HG03066 (cell line): ENCODE measurements at regions not wholly inside any gene's neighbourhood (a gene's known extent, or its start where the extent isn't known, plus 50 kb on each side); places are given as distances from the start of the nearest gene placed in this dataset.
"Not testable (repeated sequence)": the region's sequence is repeated elsewhere in the genome, so short reads cannot be mapped to it uniquely, and the experiment has no call there.

Experiments used
- ATAC-seq: cut with Tn5 transposase; IDR thresholded peaks from one replicate; pipeline ENCODE4 v1.9.1; 2021; ENCODE audit warnings: low read depth; ENCODE audit not compliant: unreplicated experiment

DNA sequence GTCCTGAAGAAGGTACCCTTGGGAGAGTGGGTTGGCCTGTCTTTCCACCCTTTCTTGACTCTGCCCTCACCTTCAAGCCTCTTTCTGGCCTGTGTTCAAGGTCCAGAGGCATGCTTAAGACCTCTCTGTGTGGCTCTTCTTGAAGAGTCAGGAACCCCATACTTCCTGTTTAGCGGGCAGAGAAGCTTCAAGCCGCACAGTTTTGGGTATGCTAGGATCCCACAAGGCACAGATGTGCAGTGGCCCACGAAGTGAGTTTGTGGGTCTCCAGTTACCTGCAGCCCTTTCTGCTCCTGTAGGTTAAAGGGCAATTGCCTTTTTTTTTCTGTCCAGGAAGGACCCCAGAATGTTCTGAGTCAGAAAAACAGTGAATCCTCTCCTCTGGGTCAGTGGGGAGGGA is 87.4 kb upstream of the FCGR1A start:
- not testable (repeated sequence) for ATAC-seq

DNA sequence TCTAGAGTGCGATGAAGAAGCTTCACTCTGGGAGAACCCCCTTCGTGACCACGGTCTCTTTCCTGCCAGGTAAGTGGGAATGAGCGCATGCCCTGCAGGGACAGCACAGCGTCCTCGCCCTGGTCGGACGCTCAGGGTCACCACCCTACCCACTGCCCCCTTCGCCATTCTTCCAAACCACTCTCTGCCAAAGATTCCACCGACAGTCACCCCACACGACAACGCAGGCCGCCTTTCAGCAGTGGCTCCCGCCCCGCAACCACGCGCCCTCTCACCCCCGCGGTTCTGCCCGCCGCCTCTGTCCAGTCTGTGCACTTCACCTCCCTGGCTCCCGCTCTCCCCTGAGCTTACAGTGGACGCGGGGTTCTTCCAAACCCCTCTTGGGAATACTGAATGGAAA is 82.3 kb upstream of the FCGR1A start:
- ATAC-seq, result not testable (repeated sequence)

- ATAC-seq, result not testable (repeated sequence)
These were observed 81.6 kb upstream of the FCGR1A start for GRCh38 chr1:149700677-149701567.

GRCh38 chr1:149708192-149708853 is 74.2 kb upstream of the FCGR1A start:
- ATAC-seq, result not testable (repeated sequence)

DNA sequence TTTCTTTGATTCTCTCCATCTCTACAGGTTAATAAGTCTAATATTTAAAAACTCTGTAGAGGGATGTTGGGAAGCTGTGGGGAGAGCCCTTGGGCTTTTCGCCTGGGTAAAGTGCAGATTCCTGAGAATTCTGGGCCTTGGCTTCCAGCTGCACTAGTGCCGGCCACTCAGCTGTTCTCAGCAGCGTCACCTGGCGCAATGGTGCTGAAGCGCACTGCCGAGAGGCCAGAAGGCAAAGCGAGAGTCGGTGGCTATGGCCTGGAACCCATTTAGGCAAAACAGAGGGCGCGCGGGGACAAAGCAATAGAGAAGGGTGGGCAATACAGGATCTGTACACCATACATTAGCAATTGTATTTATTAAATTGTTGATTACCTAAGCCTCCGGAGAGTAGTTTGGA is 70.8 kb upstream of the FCGR1A start:
- not testable (repeated sequence) for ATAC-seq

DNA sequence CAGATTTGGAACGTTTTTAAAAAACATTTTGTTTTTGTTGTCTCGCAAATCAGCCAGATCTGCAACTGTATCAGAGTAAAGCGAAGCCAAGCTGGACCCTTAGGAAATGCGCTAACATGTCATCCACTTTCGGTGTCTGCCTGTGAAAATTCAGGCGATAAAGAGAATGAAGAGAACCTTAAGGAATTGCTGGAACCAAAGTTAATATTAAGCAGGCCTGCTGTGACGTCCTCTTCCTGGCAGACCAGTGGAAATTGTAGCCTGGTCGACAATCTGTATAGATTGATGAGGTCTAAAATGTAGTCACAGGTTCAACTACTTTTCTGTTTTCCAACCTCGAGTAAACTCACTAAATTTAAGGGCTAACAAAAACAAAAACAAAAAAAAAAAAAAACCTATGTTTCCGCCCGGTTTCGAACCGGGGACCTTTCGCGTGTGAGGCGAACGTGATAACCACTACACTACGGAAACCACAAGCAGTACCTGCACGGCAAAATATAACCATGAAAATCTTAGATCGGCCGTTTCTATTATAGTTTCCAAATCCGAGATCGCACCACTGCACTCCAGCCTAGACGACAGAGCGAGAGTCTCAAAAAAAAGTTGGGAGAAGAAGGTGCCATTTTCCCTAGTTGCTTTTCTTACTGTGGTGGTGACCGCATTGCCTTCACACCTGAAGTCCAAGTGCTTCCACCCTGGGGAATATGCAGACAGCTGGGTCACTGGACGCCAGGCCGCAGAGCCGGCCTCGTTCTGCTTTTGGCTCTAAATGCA is 70.2 kb upstream of the FCGR1A start:
- not testable (repeated sequence) for ATAC-seq

DNA sequence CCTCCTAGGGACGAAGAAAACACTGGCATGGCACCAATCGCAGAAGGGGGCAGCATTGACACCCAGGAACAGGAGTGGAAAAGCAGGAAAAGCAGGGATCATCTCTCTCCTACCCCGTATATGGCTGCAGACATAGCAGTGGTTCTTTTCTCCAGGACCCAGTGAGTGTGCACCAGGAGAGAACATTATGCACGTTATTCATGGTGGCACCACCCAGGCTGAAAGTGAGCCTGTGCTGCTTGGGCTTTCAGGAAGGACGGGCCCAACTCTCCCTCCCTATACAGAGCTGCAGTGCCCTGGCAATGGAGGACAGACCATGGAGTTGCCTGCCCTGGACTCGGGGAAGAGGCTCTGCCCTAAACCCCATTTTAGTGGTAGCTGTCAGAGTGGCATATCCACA is 69.0 kb upstream of the FCGR1A start:
- ATAC-seq, result not testable (repeated sequence)

DNA sequence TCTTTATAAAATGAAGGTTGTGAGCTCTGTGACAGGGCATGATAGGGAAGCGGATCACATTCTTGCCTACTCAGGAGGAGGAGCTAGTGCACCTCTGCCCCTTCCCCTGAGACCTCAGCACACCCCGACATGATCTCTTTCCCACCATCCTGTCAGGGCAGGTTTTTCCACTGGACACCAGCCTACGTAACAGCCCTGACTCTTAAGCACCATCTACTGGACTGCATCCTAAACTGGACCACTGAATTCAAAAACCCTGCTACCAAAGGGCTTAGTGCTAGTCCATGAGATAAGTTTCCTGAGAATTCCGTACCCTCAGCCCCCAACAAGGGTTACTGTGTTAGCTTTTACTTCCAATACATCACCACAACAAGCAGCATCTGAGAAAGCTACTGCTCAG is 68.5 kb upstream of the FCGR1A start:
- not testable (repeated sequence) for ATAC-seq

DNA sequence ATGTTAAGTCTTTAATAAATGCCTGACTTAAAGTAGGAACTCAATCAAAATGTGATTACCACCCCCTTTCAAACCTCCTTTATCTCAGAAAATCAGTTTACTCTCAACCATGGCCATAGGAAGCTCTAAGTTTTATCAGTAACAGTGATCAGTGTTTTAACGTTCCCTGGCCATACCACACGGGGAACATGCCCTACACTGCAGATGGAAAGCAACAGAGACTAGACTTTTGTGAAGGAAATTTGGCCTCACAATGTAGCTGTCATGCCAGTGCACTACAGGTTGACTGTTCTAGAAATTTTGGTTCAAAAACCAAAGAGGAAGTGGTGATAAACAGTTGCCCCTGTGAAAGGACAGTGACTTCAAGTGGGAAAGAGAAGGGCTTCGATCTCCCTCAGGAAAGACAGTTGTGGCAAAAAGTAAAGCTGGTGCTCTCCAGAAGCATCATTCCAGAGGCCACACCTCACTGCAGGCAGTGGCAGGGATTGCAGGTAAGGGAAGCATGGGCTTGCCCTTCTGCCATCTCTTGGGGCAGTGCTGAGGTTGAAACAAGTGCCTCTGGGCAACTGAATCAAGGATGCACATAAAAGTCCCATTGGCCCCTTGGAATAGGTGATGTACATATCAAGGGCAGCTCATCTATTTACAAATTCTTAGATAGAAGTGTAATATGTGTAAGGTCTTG is 57.7 kb upstream of the FCGR1A start:
- ATAC-seq, result not testable (repeated sequence)

GRCh38 chr1:149726688-149727087 is 55.8 kb upstream of the FCGR1A start:
- ATAC-seq, result not testable (repeated sequence)

- ATAC-seq, result not testable (repeated sequence)
These were observed 53.9 kb upstream of the FCGR1A start for GRCh38 chr1:149728598-149728997.
